B cell (primary cell): ENCODE measurements at regions not wholly inside any gene's neighbourhood (a gene's known extent, or its start where the extent isn't known, plus 50 kb on each side); places are given as distances from the start of the nearest gene placed in this dataset.

Source experiments
- ATAC-seq: fragments of 200-7000 bp; cut with Tn5 transposase; one replicate; pipeline ENCODE4 v1.10.0; 2021; ENCODE audit warnings: low read depth, mild to moderate bottlenecking, moderate number of reproducible peaks, moderate library complexity
- CTCF ChIA-PET: fragments of 350-600 bp; sonication (Branson Sonifier 250); formaldehyde crosslinking; loops from one replicate; lab custom pipeline; 2021; ENCODE audit warnings: antibody characterized with exemption, inconsistent platforms; lab: Charles Lee
- POLR2A ChIA-PET: fragments of 350-600 bp; sonication (Branson Sonifier 250); formaldehyde crosslinking; loops from one replicate; lab custom pipeline; 2021; ENCODE audit warnings: antibody characterized with exemption; lab: Charles Lee
- DNase-seq: peaks from one replicate; pipeline ENCODE4 v3.0.0; 2013
- H2AFZ ChIP-seq: 2 replicates; pipeline ENCODE4 v1.6.1; 2012; ENCODE audit warnings: mild to moderate bottlenecking, low read depth, low read length; ENCODE audit not compliant: insufficient read depth, poor library complexity, severe bottlenecking
- H3K27ac ChIP-seq, 2 donors: 1 replicate in 1 of 2; 2 replicates in 1 of 2; pipeline ENCODE4 v1.5.1; 2012 to 2013; ENCODE audit warnings: low read length in 2 of 2, mild to moderate bottlenecking in 2 of 2, moderate library complexity in 1 of 2
- H3K27me3 ChIP-seq, 4 experiments: fragments of 200-600 bp in 1 of 4; sonication (generic) in 1 of 4; replicated peaks in 1 of 4; 1 replicate in 2 of 4; 2 replicates in 2 of 4; pipeline versions ENCODE4 v1.6.1 to v1.7.0; 2013 to 2016; ENCODE audit warnings: low read length in 3 of 4, mild to moderate bottlenecking in 2 of 4, mixed read lengths in 1 of 4, moderate library complexity in 1 of 4; ENCODE audit not compliant: insufficient read depth in 4 of 4, control insufficient read depth in 3 of 4; ENCODE audit errors: control extremely low read depth in 1 of 4
- H3K36me3 ChIP-seq, 2 experiments: replicated peaks in 1 of 2; 1 replicate in 1 of 2; 2 replicates in 1 of 2; pipeline versions ENCODE4 v1.6.1 to v1.7.1; 2013; ENCODE audit warnings: low read length in 1 of 2; ENCODE audit not compliant: insufficient read depth in 2 of 2, control insufficient read depth in 1 of 2; ENCODE audit errors: control extremely low read depth in 1 of 2, extremely low read depth in 1 of 2
- H3K4me1 ChIP-seq, 2 donors: fragments of 200-600 bp in 1 of 2; sonication (generic) in 1 of 2; 1 replicate in 1 of 2; 2 replicates in 1 of 2; pipeline versions ENCODE4 v1.5.1 to v1.6.1; 2013 to 2017; ENCODE audit warnings: low read length in 2 of 2; ENCODE audit not compliant: control insufficient read depth in 2 of 2, insufficient read depth in 2 of 2
- H3K4me2 ChIP-seq: replicated peaks from 2 replicates; pipeline ENCODE3; 2012; ENCODE audit warnings: mild to moderate bottlenecking, low read depth, low read length; ENCODE audit not compliant: poor library complexity, severe bottlenecking
- H3K4me3 ChIP-seq, 5 experiments: fragments of 200-600 bp in 1 of 5; sonication (generic) in 1 of 5; 1 replicate in 3 of 5; 2 replicates in 2 of 5; pipeline versions ENCODE4 v1.5.1 to v1.7.0; 2011 to 2016; ENCODE audit warnings: low read length in 4 of 5, mild to moderate bottlenecking in 4 of 5, low read depth in 2 of 5, control low read depth in 1 of 5, moderate library complexity in 1 of 5; ENCODE audit not compliant: insufficient read depth in 1 of 5; ENCODE audit errors: control extremely low read depth in 1 of 5, extremely low read depth in 1 of 5
- H3K79me2 ChIP-seq: fragments of 200-600 bp; sonication (generic); one replicate; pipeline ENCODE4 v1.6.0; 2016; ENCODE audit warnings: low read length; ENCODE audit not compliant: control insufficient read depth, insufficient read depth
- H3K9ac ChIP-seq: fragments of 200-600 bp; sonication (generic); 2 replicates; pipeline ENCODE4 v1.6.1; 2017; ENCODE audit warnings: mild to moderate bottlenecking, low read length, moderate library complexity
- H3K9me3 ChIP-seq, 3 donors: one replicate each; pipeline versions ENCODE4 v1.6.1 to v1.7.1; 2013; ENCODE audit warnings: low read length in 2 of 3; ENCODE audit not compliant: control insufficient read depth in 2 of 3, insufficient read depth in 1 of 3; ENCODE audit errors: control extremely low read depth in 1 of 3
- H4K20me1 ChIP-seq: 2 replicates; pipeline ENCODE4 v1.6.0; 2012; ENCODE audit warnings: mild to moderate bottlenecking, low read length; ENCODE audit not compliant: insufficient read depth, control insufficient read depth, poor library complexity, severe bottlenecking
- H3K27ac Mint-ChIP-seq: one replicate; pipeline ENCODE4 v1.8.0; 2021; ENCODE audit warnings: mixed read lengths
- H3K27me3 Mint-ChIP-seq: one replicate; pipeline ENCODE4 v1.8.0; 2021; ENCODE audit warnings: mixed read lengths
- H3K4me1 Mint-ChIP-seq: one replicate; pipeline ENCODE4 v1.8.0; 2021; ENCODE audit warnings: mixed read lengths
- H3K4me3 Mint-ChIP-seq: one replicate; pipeline ENCODE4 v1.8.0; 2021; ENCODE audit warnings: mixed read lengths
- H3K9me3 Mint-ChIP-seq: one replicate; pipeline ENCODE4 v1.8.0; 2022; ENCODE audit warnings: mixed read lengths; ENCODE audit not compliant: insufficient read depth
- CTCF ChIP-seq: fragments of 200-600 bp; IDR thresholded peaks from one replicate; pipeline ENCODE4 v1.8.0; 2022; ENCODE audit warnings: antibody characterized with exemption, mild to moderate bottlenecking
- EZH2 ChIP-seq: IDR thresholded peaks from 2 replicates; pipeline ENCODE4 v1.6.1; 2012; ENCODE audit warnings: borderline replicate concordance, low read depth, mild to moderate bottlenecking, moderate library complexity, low read length; ENCODE audit not compliant: insufficient read depth, poor library complexity, severe bottlenecking
- WGBS: methylation state at CpG from one replicate; pipeline ENCODE4 v1.1.5; 2013; ENCODE audit warnings: missing lambda C conversion rate; ENCODE audit not compliant: insufficient coverage; 5-methylcytosine and 5-hydroxymethylcytosine counted together
- intact Hi-C: fragments of 100-400 bp; cut with micrococcal nuclease; formaldehyde crosslinking; loops from one replicate; pipeline ENCODE4 v1.10.0; 2022

GRCh38 chr4:28947374-28947773 is 1772.8 kb upstream of the PCDH7 start:
- Histone ChIP-seq H2AFZ (no peak overlapping the region), H3K9me3 (peaks cover 0 to 2% (median 1%) of the 10 kb centered on the region in 3 donors), H3K79me2 (no peaks in the 10 kb centered on the region), H3K27me3 (no peaks in the 10 kb centered on the region), H3K9ac (no peak overlapping the region), H3K27ac (no peak overlapping the region), H3K4me2 (no peak overlapping the region), H3K4me1 (no peaks in the 10 kb centered on the region), H4K20me1 (no peaks in the 10 kb centered on the region), H3K36me3 (no peaks in the 10 kb centered on the region), H3K4me3 (no peak overlapping the region)
- H3K27me3 Mint-ChIP-seq, result no peaks in the 10 kb centered on the region
- WGBS, result no CpG with 5 or more reads among the region's 1 CpG
- H3K9me3 Mint-ChIP-seq, result no peaks in the 10 kb centered on the region
- intact Hi-C loops, result no loop called here
- TF ChIP-seq EZH2 (no peak), CTCF (no peak)
- ATAC-seq, result no peak
- DNase-seq, result no peak
- ChIA-PET POLR2A (no interaction called here), CTCF (no interaction called here)
- H3K27ac Mint-ChIP-seq, result no peak overlapping the region
- no peaks in the 10 kb centered on the region for H3K4me1 Mint-ChIP-seq
- no peak overlapping the region for H3K4me3 Mint-ChIP-seq

GRCh38 chr4:28948501-28948900 is 1771.7 kb upstream of the PCDH7 start:
- Histone ChIP-seq H3K36me3 (no peaks in the 10 kb centered on the region), H3K9me3 (peaks cover 0 to 2% (median 1%) of the 10 kb centered on the region in 3 donors), H2AFZ (no peak overlapping the region), H4K20me1 (no peaks in the 10 kb centered on the region), H3K27ac (no peak overlapping the region), H3K79me2 (no peaks in the 10 kb centered on the region), H3K4me2 (no peak overlapping the region), H3K4me1 (no peaks in the 10 kb centered on the region), H3K4me3 (no peak overlapping the region), H3K27me3 (no peaks in the 10 kb centered on the region), H3K9ac (no peak overlapping the region)
- Mint-ChIP-seq H3K27me3 (no peaks in the 10 kb centered on the region), H3K9me3 (no peaks in the 10 kb centered on the region), H3K4me3 (no peak overlapping the region), H3K27ac (no peak overlapping the region), H3K4me1 (no peaks in the 10 kb centered on the region)
- ChIA-PET POLR2A (no interaction called here), CTCF (no interaction called here)
- TF ChIP-seq EZH2 (no peak), CTCF (no peak)
- no CpG with 5 or more reads among the region's 2 CpGs for WGBS
- ATAC-seq (no peak), DNase-seq (no peak)
- intact Hi-C loops, result no loop called here
